Neuronal stem cell (in vitro differentiated cells): ENCODE measurements at regions not wholly inside any gene's neighbourhood (a gene's known extent, or its start where the extent isn't known, plus 50 kb on each side); places are given as distances from the start of the nearest gene placed in this dataset.

Experiments used
- DNase-seq: peaks from one replicate; pipeline ENCODE4 v3.0.0-alpha.2; 2013; ENCODE audit warnings: low spot score
- H2AFZ ChIP-seq: one replicate; pipeline ENCODE4 v1.6.1; 2013; ENCODE audit warnings: mild to moderate bottlenecking, low read length, inconsistent platforms
- H2AK5ac ChIP-seq: 2 replicates; pipeline ENCODE4 v1.6.1; 2013; ENCODE audit warnings: low read depth, mild to moderate bottlenecking, inconsistent platforms, low read length, moderate library complexity, mixed read lengths
- H2BK120ac ChIP-seq: 2 replicates; pipeline ENCODE4 v1.6.1; 2013; ENCODE audit warnings: low read depth, mild to moderate bottlenecking, inconsistent platforms, low read length, moderate library complexity, mixed read lengths
- H2BK12ac ChIP-seq: one replicate; pipeline ENCODE4 v1.6.1; 2013; ENCODE audit warnings: low read length, inconsistent platforms
- H2BK15ac ChIP-seq: 2 replicates; pipeline ENCODE4 v1.6.1; 2013; ENCODE audit warnings: mild to moderate bottlenecking, low read length, inconsistent platforms, mixed read lengths
- H2BK5ac ChIP-seq: one replicate; pipeline ENCODE4 v1.6.1; 2013; ENCODE audit warnings: inconsistent platforms, mild to moderate bottlenecking, low read length, moderate library complexity
- H3K14ac ChIP-seq: one replicate; pipeline ENCODE4 v1.6.1; 2013; ENCODE audit warnings: low read length, inconsistent platforms
- H3K18ac ChIP-seq: 2 replicates; pipeline ENCODE4 v1.6.1; 2013; ENCODE audit warnings: low read length, inconsistent platforms
- H3K23ac ChIP-seq: 2 replicates; pipeline ENCODE4 v1.6.1; 2013; ENCODE audit warnings: low read depth, mild to moderate bottlenecking, mixed read lengths, low read length, inconsistent platforms; ENCODE audit not compliant: poor library complexity
- H3K27ac ChIP-seq: replicated peaks from 3 replicates; pipeline ENCODE4 v1.5.1; 2013; ENCODE audit warnings: low read length, inconsistent platforms
- H3K27me3 ChIP-seq, 3 experiments: 2 replicates each; pipeline ENCODE4 v1.6.1; 2013; ENCODE audit warnings: low read length in 3 of 3, mild to moderate bottlenecking in 2 of 3, inconsistent platforms in 1 of 3, low read depth in 1 of 3, mixed read lengths in 1 of 3, moderate library complexity in 1 of 3; ENCODE audit not compliant: control insufficient read depth in 3 of 3, insufficient read depth in 3 of 3
- H3K36me3 ChIP-seq, 2 donors: replicated peaks in 1 of 2; 2 replicates each; pipeline ENCODE4 v1.6.1; 2013; ENCODE audit warnings: low read length in 2 of 2; ENCODE audit not compliant: control insufficient read depth in 2 of 2, insufficient read depth in 2 of 2
- H3K4ac ChIP-seq: 2 replicates; pipeline ENCODE4 v1.6.1; 2013; ENCODE audit warnings: inconsistent platforms, mild to moderate bottlenecking, low read length, moderate library complexity
- H3K4me1 ChIP-seq, 2 donors: 1 replicate in 1 of 2; 2 replicates in 1 of 2; pipeline ENCODE4 v1.6.1; 2013; ENCODE audit warnings: low read length in 2 of 2, low read depth in 1 of 2; ENCODE audit not compliant: control insufficient read depth in 2 of 2, insufficient read depth in 1 of 2
- H3K4me2 ChIP-seq: one replicate; pipeline ENCODE4 v1.6.1; 2013; ENCODE audit warnings: mild to moderate bottlenecking, low read length, inconsistent platforms; ENCODE audit not compliant: insufficient read depth, poor library complexity, severe bottlenecking
- H3K4me3 ChIP-seq, 2 donors: 2 replicates each; pipeline ENCODE4 v1.5.1; 2013; ENCODE audit warnings: low read length in 2 of 2, mild to moderate bottlenecking in 2 of 2, inconsistent platforms in 1 of 2, moderate library complexity in 1 of 2
- H3K79me1 ChIP-seq: one replicate; pipeline ENCODE4 v1.6.1; 2013; ENCODE audit warnings: low read depth, mild to moderate bottlenecking, inconsistent platforms, low read length, moderate library complexity
- H3K9ac ChIP-seq: one replicate; pipeline ENCODE4 v1.6.1; 2013; ENCODE audit warnings: mild to moderate bottlenecking, low read depth, low read length, inconsistent platforms; ENCODE audit not compliant: poor library complexity
- H3K9me3 ChIP-seq, 2 donors: replicated peaks in 1 of 2; 2 replicates each; pipeline versions ENCODE3 to v1.6.1; 2013; ENCODE audit warnings: low read length in 2 of 2, mild to moderate bottlenecking in 2 of 2, inconsistent platforms in 1 of 2, low read depth in 1 of 2, mixed read lengths in 1 of 2, moderate library complexity in 1 of 2; ENCODE audit not compliant: control insufficient read depth in 2 of 2, insufficient read depth in 1 of 2
- H4K8ac ChIP-seq: one replicate; pipeline ENCODE4 v1.6.1; 2013; ENCODE audit warnings: low read depth, mild to moderate bottlenecking, inconsistent platforms, low read length, moderate library complexity
- H4K91ac ChIP-seq: one replicate; pipeline ENCODE4 v1.6.1; 2013; ENCODE audit warnings: low read length, low read depth, mild to moderate bottlenecking, inconsistent platforms; ENCODE audit not compliant: poor library complexity
- WGBS, 2 donors: extraction: QIAGEN DNeasy Blood & Tissue Kit; methylation state at CpG; one replicate each; pipeline ENCODE4 v1.1.7; 2013; ENCODE audit warnings: missing lambda C conversion rate in 2 of 2, mixed read lengths in 1 of 2; ENCODE audit not compliant: insufficient read length in 2 of 2, insufficient replicate concordance in 1 of 2; ENCODE audit errors: extremely low coverage in 2 of 2; 5-methylcytosine and 5-hydroxymethylcytosine counted together

DNA sequence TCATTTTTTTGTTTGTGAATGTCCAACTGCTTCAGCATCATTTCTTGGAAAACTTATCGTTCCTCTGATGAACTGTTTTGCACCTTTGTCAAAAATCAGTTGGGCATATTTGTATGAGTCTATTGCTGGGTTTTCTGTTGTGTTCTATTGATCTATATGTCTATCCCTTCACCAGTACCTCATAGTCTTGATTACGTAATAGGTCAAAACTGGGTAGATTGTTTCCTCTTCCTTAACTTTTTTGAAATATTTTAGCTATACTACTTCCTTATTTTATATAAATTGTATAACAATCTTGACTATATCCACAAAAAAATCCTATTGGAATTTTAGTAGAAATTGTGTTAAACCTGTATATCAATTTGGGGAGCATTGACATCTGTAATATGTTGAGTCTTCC is 104.1 kb upstream of the PALS2 start:
- Histone ChIP-seq H2BK15ac (no peak overlapping the region), H3K4me3 (no peak overlapping the region), H4K8ac (no peak overlapping the region), H3K18ac (no peak overlapping the region), H4K91ac (no peak overlapping the region), H3K23ac (no peak overlapping the region), H3K4me2 (no peak overlapping the region), H2BK5ac (no peak overlapping the region), H3K4ac (no peak overlapping the region), H2AFZ (no peak overlapping the region), H3K27ac (no peak overlapping the region), H2AK5ac (no peak overlapping the region), H3K4me1 (peaks cover 0 to 2% of the 10 kb centered on the region in 2 donors), H2BK120ac (no peak overlapping the region), H3K27me3 (no peaks in the 10 kb centered on the region), H3K14ac (no peak overlapping the region), H3K36me3 (no peaks in the 10 kb centered on the region), H2BK12ac (no peak overlapping the region), H3K9me3 (no peaks in the 10 kb centered on the region), H3K9ac (no peak overlapping the region), H3K79me1 (no peaks in the 10 kb centered on the region)
- no peak for DNase-seq
- WGBS, 2 donors: no CpG with 5 or more reads among the region's 2 CpGs

GRCh38 chr7:24472093-24472492 is 101.2 kb upstream of the PALS2 start:
- Histone ChIP-seq H2BK5ac (no peak overlapping the region), H3K27me3 (no peaks in the 10 kb centered on the region), H3K4me2 (no peak overlapping the region), H3K23ac (no peak overlapping the region), H3K9ac (no peak overlapping the region), H2BK15ac (no peak overlapping the region), H3K4me3 (no peak overlapping the region), H3K14ac (no peak overlapping the region), H2AK5ac (no peak overlapping the region), H3K18ac (no peak overlapping the region), H3K27ac (no peak overlapping the region), H2AFZ (no peak overlapping the region), H3K9me3 (no peaks in the 10 kb centered on the region), H3K79me1 (no peaks in the 10 kb centered on the region), H3K36me3 (no peaks in the 10 kb centered on the region), H4K91ac (no peak overlapping the region), H3K4me1 (peaks cover 1 to 2% of the 10 kb centered on the region in 2 donors), H3K4ac (no peak overlapping the region), H4K8ac (no peak overlapping the region), H2BK120ac (no peak overlapping the region), H2BK12ac (no peak overlapping the region)
- no CpG with 5 or more reads among the region's 1 CpG for WGBS, 2 donors
- no peak for DNase-seq

DNA sequence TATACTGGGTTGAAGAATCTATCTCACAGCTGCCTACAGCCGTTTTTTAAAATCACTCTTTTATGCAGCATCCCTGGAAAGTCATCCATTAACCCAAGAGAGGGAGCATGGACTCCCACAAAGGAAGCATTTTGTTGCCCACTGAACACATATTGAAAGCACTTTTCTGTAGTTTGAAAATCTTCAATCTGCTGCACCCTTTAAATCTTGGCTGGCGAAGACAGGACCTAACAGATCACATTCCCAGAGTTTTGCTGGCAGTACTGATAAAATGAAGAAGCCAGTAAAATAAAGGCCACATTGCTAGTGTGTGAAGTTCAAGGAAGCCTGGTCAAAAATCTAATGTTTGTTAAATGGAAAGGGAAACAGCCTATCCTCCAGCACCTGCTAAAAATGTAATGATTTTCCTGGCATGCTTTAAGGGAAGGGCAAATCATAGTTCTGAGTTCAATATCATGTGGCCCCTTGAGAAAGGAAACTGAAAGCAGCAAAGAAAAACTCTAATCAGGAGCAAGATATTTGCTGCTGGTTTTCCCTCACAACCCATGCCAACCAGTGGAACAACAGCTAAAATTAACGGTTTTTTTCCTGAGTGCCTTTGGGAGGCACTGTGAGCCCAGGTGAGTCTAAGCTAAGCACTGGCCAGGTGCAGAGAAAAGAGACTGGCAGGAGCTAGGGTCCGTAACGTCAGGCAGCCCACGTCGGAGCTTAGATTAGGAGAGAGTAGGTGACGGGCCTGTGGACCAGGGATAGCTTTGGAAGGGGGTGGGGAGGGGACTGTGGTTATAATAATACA is 97.9 kb upstream of the PALS2 start:
- H2BK12ac ChIP-seq: no peak overlapping the region
- no peak overlapping the region for H4K8ac ChIP-seq
- no peak overlapping the region for H2AK5ac ChIP-seq
- H3K4me1 ChIP-seq: peaks cover 1 to 12% of the 10 kb centered on the region in 2 donors
- H3K79me1 ChIP-seq: no peaks in the 10 kb centered on the region
- H2BK5ac ChIP-seq: no peak overlapping the region
- DNase-seq: no peak
- H2BK15ac ChIP-seq: no peak overlapping the region
- H3K4ac ChIP-seq: no peak overlapping the region
- no peak overlapping the region for H3K18ac ChIP-seq
- no peak overlapping the region for H3K23ac ChIP-seq
- H3K27ac ChIP-seq: no peak overlapping the region
- no CpG with 5 or more reads among the region's 8 CpGs for WGBS, 2 donors
- H3K4me3 ChIP-seq: no peak overlapping the region
- H2AFZ ChIP-seq: no peak overlapping the region
- no peaks in the 10 kb centered on the region for H3K36me3 ChIP-seq
- H3K14ac ChIP-seq: no peak overlapping the region
- H2BK120ac ChIP-seq: no peak overlapping the region
- no peak overlapping the region for H3K4me2 ChIP-seq
- H3K9ac ChIP-seq: no peak overlapping the region
- no peak overlapping the region for H4K91ac ChIP-seq
- no peaks in the 10 kb centered on the region for H3K9me3 ChIP-seq
- no peaks in the 10 kb centered on the region for H3K27me3 ChIP-seq

DNA sequence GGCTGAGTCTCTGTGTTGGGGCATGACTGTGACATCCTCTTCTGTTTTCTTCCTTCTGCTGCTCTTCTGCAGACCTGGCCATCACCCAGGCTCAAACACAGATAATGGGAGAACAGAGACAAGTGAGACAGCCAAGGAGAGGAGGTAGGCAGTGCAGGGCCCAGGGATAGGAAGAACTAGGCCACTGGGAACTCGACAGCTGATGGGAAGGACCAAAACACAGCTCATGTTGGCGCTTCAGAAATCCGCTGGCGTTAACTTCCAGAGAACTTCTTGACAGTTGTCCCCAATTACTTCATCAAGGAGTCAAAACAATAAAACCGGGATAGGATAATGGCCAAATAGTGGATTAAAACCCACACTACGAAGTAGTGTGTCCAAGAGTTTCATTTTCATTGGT is 97.0 kb upstream of the PALS2 start:
- H3K9me3 ChIP-seq: no peaks in the 10 kb centered on the region
- no peaks in the 10 kb centered on the region for H3K27me3 ChIP-seq
- no peak overlapping the region for H3K18ac ChIP-seq
- no peak overlapping the region for H3K23ac ChIP-seq
- no peak overlapping the region for H3K14ac ChIP-seq
- H2BK5ac ChIP-seq: no peak overlapping the region
- H2AFZ ChIP-seq: peak overlapping the region; percentile 12
- no peak overlapping the region for H3K4me3 ChIP-seq
- H2AK5ac ChIP-seq: no peak overlapping the region
- H3K4me2 ChIP-seq: no peak overlapping the region
- no CpG with 5 or more reads among the region's 6 CpGs for WGBS, 2 donors
- H2BK120ac ChIP-seq: no peak overlapping the region
- H2BK15ac ChIP-seq: no peak overlapping the region
- H4K91ac ChIP-seq: no peak overlapping the region
- H3K4ac ChIP-seq: no peak overlapping the region
- H3K79me1 ChIP-seq: no peaks in the 10 kb centered on the region
- DNase-seq: no peak
- H3K9ac ChIP-seq: no peak overlapping the region
- H3K27ac ChIP-seq: no peak overlapping the region
- no peak overlapping the region for H4K8ac ChIP-seq
- no peak overlapping the region for H2BK12ac ChIP-seq
- H3K36me3 ChIP-seq: no peaks in the 10 kb centered on the region
- H3K4me1 ChIP-seq: peaks cover 1 to 12% of the 10 kb centered on the region in 2 donors
